PC-3 (cell line): ENCODE measurements at regions not wholly inside any gene's neighbourhood (a gene's known extent, or its start where the extent isn't known, plus 50 kb on each side); places are given as distances from the start of the nearest gene placed in this dataset.
A peak's percentile ranks its signal among the peaks of the same experiment; 100 is the strongest.

Source experiments
- ATAC-seq: fragments of 200-7000 bp; cut with Tn5 transposase; 2 replicates; pipeline ENCODE4 v1.9.1; 2020; ENCODE audit warnings: mild to moderate bottlenecking, moderate library complexity
- BruUV-seq: library from RNA; stranded (reverse); fragments of 400-500 nt; replicated peaks from 2 replicates; lab custom pipeline; 2021; lab: Mats Ljungman, UMichigan
- CTCF ChIA-PET: fragments of 300-600 bp; sonication (Branson Sonifier 250); formaldehyde crosslinking; loops from one replicate; lab custom pipeline; 2022; ENCODE audit warnings: antibody characterized with exemption; lab: Charles Lee
- POLR2A ChIA-PET: fragments of 300-600 bp; sonication (Branson Sonifier 250); formaldehyde crosslinking; loops from one replicate; lab custom pipeline; 2022; ENCODE audit warnings: antibody characterized with exemption; ENCODE audit not compliant: unreplicated experiment; lab: Charles Lee
- DNase-seq: peaks from one replicate; pipeline ENCODE4 v3.0.0-alpha.2; 2015
- H2AFZ ChIP-seq: fragments of 300-600 bp; sonication (generic); 2 replicates; pipeline ENCODE4 v1.6.0; 2016; ENCODE audit warnings: antibody characterized with exemption, low read length
- H3F3A ChIP-seq: fragments of 300-600 bp; sonication (generic); one replicate; pipeline ENCODE4 v1.6.0; 2017; ENCODE audit warnings: antibody characterized with exemption, low read length, control low read depth, mild to moderate bottlenecking; ENCODE audit not compliant: unreplicated experiment
- H3K27ac ChIP-seq: fragments of 300-600 bp; sonication (generic); 2 replicates; pipeline ENCODE4 v1.5.1; 2016; ENCODE audit warnings: mild to moderate bottlenecking, low read length
- H3K27me3 ChIP-seq: fragments of 300-600 bp; sonication (generic); 2 replicates; pipeline ENCODE4 v1.6.1; 2016; ENCODE audit warnings: low read length, mixed read lengths
- H3K36me3 ChIP-seq: fragments of 300-600 bp; sonication (generic); 2 replicates; pipeline ENCODE4 v1.6.1; 2016; ENCODE audit warnings: low read depth, mixed run types, low read length, mixed read lengths
- H3K4me1 ChIP-seq: fragments of 300-600 bp; sonication (generic); 2 replicates; pipeline ENCODE4 v1.5.1; 2016; ENCODE audit warnings: low read length; ENCODE audit not compliant: insufficient read depth
- H3K4me2 ChIP-seq: fragments of 300-600 bp; sonication (generic); 2 replicates; pipeline ENCODE4 v1.6.0; 2016; ENCODE audit warnings: low read length
- H3K4me3 ChIP-seq: fragments of 300-600 bp; sonication (generic); 2 replicates; pipeline ENCODE4 v1.5.1; 2016; ENCODE audit warnings: mild to moderate bottlenecking, low read length, mixed read lengths
- H3K79me2 ChIP-seq: fragments of 300-600 bp; sonication (generic); 2 replicates; pipeline ENCODE4 v1.6.1; 2017; ENCODE audit warnings: low read length, mixed read lengths
- H3K9ac ChIP-seq: fragments of 300-600 bp; sonication (generic); 2 replicates; pipeline ENCODE4 v1.6.0; 2016; ENCODE audit warnings: mild to moderate bottlenecking, low read length
- H3K9me2 ChIP-seq: fragments of 300-600 bp; sonication (generic); replicated peaks from 2 replicates; pipeline ENCODE4 v1.6.1; 2016; ENCODE audit warnings: mixed run types, low read length, mixed read lengths
- H3K9me3 ChIP-seq: fragments of 300-600 bp; sonication (generic); 2 replicates; pipeline ENCODE4 v1.6.1; 2016; ENCODE audit warnings: low read length, mixed read lengths
- H4K20me1 ChIP-seq: fragments of 300-600 bp; sonication (generic); 2 replicates; pipeline ENCODE4 v1.6.1; 2016; ENCODE audit warnings: low read length, mixed read lengths
- CTCF ChIP-seq: fragments of 300-600 bp; sonication (generic); conservative IDR thresholded peaks from 2 replicates; pipeline ENCODE4 v1.5.1; 2017; ENCODE audit warnings: antibody characterized with exemption, low read depth, mild to moderate bottlenecking, low read length
- EZH2 ChIP-seq: fragments of 300-600 bp; sonication (generic); IDR thresholded peaks from one replicate; pipeline ENCODE4 v1.6.1; 2017; ENCODE audit warnings: antibody characterized with exemption, mild to moderate bottlenecking, low read length; ENCODE audit not compliant: unreplicated experiment
- EZH2phosphoT487 ChIP-seq: fragments of 300-600 bp; sonication (generic); IDR thresholded peaks from 2 replicates; pipeline ENCODE4 v1.6.1; 2018; ENCODE audit warnings: mild to moderate bottlenecking, antibody characterized with exemption, low read length, borderline replicate concordance
- intact Hi-C: fragments of 100-400 bp; cut with micrococcal nuclease; formaldehyde crosslinking; loops from 2 replicates; pipeline ENCODE4 v1.9.0; 2023

DNA sequence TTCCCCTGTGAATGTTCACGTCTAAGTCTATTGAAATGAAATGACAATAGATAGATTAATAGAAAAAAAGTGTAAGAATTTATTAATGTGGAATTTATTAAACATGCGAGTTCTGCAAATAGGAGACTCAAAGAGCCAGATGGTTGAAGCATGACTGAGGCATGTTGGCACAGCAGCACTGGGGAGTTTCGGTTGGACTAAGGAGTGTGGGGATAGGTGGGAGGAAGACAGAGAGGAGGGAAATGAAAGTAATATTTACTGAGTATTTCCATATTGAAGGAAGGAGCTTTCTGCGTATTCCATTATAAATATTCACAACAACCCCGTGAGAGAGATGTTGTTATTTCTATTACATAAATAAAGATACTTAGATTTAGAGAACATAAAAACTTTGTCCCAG, 79.5 kb upstream of the ZNF644 start:
- H4K20me1 ChIP-seq: no peaks in the 10 kb centered on the region
- no peaks in the 10 kb centered on the region for H3K9me2 ChIP-seq
- no TSS peak for BruUV-seq
- H3K9ac ChIP-seq: no peak overlapping the region
- intact Hi-C loops: no loop called here
- no peaks in the 10 kb centered on the region for H3F3A ChIP-seq
- DNase-seq: no peak
- peaks cover 16% of the 10 kb centered on the region; the same call in 1 of the 2 replicates for H3K27me3 ChIP-seq
- H2AFZ ChIP-seq: no peak overlapping the region
- no peak overlapping the region for H3K4me2 ChIP-seq
- H3K9me3 ChIP-seq: no peaks in the 10 kb centered on the region
- CTCF ChIA-PET: no interaction called here
- no peaks in the 10 kb centered on the region for H3K79me2 ChIP-seq
- H3K36me3 ChIP-seq: no peaks in the 10 kb centered on the region
- ATAC-seq: no peak
- H3K4me1 ChIP-seq: peaks cover 9% of the 10 kb centered on the region; the same call in 1 of the 2 replicates
- no peak for TF ChIP-seq EZH2phosphoT487
- TF ChIP-seq CTCF: no peak
- no peak for TF ChIP-seq EZH2
- no peak overlapping the region for H3K27ac ChIP-seq
- POLR2A ChIA-PET: no interaction called here
- H3K4me3 ChIP-seq: no peak overlapping the region

DNA sequence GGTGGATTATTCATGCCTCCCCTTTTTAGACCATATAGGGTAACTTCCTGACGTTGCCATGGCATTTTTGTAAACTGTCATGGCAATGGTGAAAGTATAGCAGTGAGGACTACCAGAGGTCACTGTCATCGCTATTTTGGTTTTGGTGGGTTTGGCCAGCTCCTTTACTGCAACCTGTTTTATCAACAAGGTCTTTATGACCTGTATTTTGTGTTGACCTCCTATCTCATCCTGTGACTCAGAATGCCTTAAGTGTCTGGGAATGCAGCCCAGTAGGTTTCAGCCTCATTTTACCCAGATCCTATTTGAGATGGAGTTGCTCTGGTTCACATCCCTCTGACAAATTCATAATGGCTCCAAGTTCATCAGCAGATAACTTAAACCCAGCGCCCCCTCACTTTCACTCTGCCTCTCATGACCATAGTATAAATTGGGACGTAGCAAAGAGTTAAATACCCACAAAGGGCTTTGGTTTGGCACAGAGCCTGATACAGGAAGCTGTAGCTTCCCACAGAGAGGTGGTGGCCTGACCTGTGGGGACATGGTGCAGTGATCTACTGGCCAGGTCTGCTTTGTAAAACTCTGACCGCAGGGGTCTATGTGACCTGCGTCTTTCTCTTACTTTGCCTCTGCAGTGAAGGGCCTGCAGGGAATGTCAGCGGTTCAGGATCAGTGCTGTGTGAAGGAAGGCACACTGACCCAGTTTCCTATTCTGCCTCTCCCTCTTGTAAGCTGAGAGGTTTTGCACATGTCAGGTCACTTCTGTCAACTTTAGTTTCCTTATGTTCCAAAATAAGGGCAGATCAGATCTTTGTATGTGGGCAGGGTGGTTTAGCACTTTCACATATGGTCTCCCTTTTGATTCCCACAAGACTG, 78.1 kb upstream of the ZNF644 start:
- DNase-seq (peak; percentile 46), ATAC-seq (no peak)
- Histone ChIP-seq H3K4me2 (no peak overlapping the region), H4K20me1 (no peaks in the 10 kb centered on the region), H3K9ac (no peak overlapping the region), H3K9me3 (no peaks in the 10 kb centered on the region), H3K4me1 (peaks cover 9% of the 10 kb centered on the region; the same call in 1 of the 2 replicates), H3K9me2 (no peaks in the 10 kb centered on the region), H2AFZ (no peak overlapping the region), H3K27me3 (peaks cover 14% of the 10 kb centered on the region; the same call in 1 of the 2 replicates), H3K36me3 (no peaks in the 10 kb centered on the region), H3K4me3 (no peak overlapping the region), H3F3A (no peaks in the 10 kb centered on the region), H3K27ac (no peak overlapping the region), H3K79me2 (no peaks in the 10 kb centered on the region)
- TF ChIP-seq EZH2phosphoT487: no peak
- TF ChIP-seq CTCF: no peak
- no peak for TF ChIP-seq EZH2
- ChIA-PET POLR2A (no interaction called here), CTCF (interaction anchor here (0.6 kb wide), 1 partner anchor 20 kb away, joined by 7 read pairs; no protein-coding TSS in a partner anchor)
- intact Hi-C loops: no loop called here
- BruUV-seq: no TSS peak
